Smooth muscle cell (in vitro differentiated cells): ENCODE measurements at regions not wholly inside any gene's neighbourhood (a gene's known extent, or its start where the extent isn't known, plus 50 kb on each side); places are given as distances from the start of the nearest gene placed in this dataset.

ENCODE experiments used
- DNase-seq: peaks from one replicate; lab custom pipeline; 2025; ENCODE audit not compliant: unreplicated experiment; lab: John Stamatoyannopoulos, UW
- H2AFZ ChIP-seq: fragments of 200-600 bp; sonication (generic); 2 replicates; pipeline ENCODE4 v1.6.0; 2016; ENCODE audit warnings: antibody characterized with exemption, low read depth, mild to moderate bottlenecking
- H3F3A ChIP-seq: fragments of 200-600 bp; sonication (generic); 2 replicates; pipeline ENCODE4 v1.6.0; 2017; ENCODE audit warnings: antibody characterized with exemption, low read depth
- H3K27ac ChIP-seq: fragments of 200-600 bp; sonication (generic); 2 replicates; pipeline ENCODE4 v1.5.1; 2016; ENCODE audit warnings: low read depth, mild to moderate bottlenecking
- H3K27me3 ChIP-seq: fragments of 200-600 bp; sonication (generic); 2 replicates; pipeline ENCODE4 v1.6.1; 2016; ENCODE audit warnings: low read depth, mild to moderate bottlenecking
- H3K36me3 ChIP-seq: fragments of 200-600 bp; sonication (generic); 2 replicates; pipeline ENCODE4 v1.5.1; 2016; ENCODE audit warnings: low read depth
- H3K4me1 ChIP-seq: fragments of 200-600 bp; sonication (generic); 2 replicates; pipeline ENCODE4 v1.5.1; 2016; ENCODE audit warnings: low read depth
- H3K4me2 ChIP-seq: fragments of 200-600 bp; sonication (generic); 2 replicates; pipeline ENCODE4 v1.6.0; 2016; ENCODE audit warnings: mild to moderate bottlenecking
- H3K4me3 ChIP-seq: fragments of 200-600 bp; sonication (generic); 2 replicates; pipeline ENCODE4 v1.5.1; 2016; ENCODE audit warnings: mild to moderate bottlenecking
- H3K79me2 ChIP-seq: fragments of 200-600 bp; sonication (generic); 2 replicates; pipeline ENCODE4 v1.6.0; 2016; ENCODE audit warnings: low read depth, mild to moderate bottlenecking
- H3K9ac ChIP-seq: fragments of 200-600 bp; sonication (generic); 2 replicates; pipeline ENCODE4 v1.6.0; 2016; ENCODE audit warnings: low read depth
- H3K9me3 ChIP-seq: fragments of 200-600 bp; sonication (generic); replicated peaks from 2 replicates; pipeline ENCODE4 v1.5.1; 2016; ENCODE audit warnings: low read depth
- H4K20me1 ChIP-seq: fragments of 200-600 bp; sonication (generic); 2 replicates; pipeline ENCODE4 v1.6.0; 2016; ENCODE audit warnings: low read depth
- WGBS: methylation state at CpG from one replicate; pipeline ENCODE4 v1.1.7; 2016; ENCODE audit warnings: low lambda C conversion rate; 5-methylcytosine and 5-hydroxymethylcytosine counted together
- TF ChIP-seq, protein P1 (sequence below): fragments of 200-600 bp; sonication (generic); IDR thresholded peaks from 2 replicates; pipeline ENCODE4 v1.5.1; 2017; ENCODE audit warnings: borderline replicate concordance, mild to moderate bottlenecking, antibody characterized with exemption; ENCODE audit not compliant: insufficient read depth, poor library complexity, severe bottlenecking

DNA sequence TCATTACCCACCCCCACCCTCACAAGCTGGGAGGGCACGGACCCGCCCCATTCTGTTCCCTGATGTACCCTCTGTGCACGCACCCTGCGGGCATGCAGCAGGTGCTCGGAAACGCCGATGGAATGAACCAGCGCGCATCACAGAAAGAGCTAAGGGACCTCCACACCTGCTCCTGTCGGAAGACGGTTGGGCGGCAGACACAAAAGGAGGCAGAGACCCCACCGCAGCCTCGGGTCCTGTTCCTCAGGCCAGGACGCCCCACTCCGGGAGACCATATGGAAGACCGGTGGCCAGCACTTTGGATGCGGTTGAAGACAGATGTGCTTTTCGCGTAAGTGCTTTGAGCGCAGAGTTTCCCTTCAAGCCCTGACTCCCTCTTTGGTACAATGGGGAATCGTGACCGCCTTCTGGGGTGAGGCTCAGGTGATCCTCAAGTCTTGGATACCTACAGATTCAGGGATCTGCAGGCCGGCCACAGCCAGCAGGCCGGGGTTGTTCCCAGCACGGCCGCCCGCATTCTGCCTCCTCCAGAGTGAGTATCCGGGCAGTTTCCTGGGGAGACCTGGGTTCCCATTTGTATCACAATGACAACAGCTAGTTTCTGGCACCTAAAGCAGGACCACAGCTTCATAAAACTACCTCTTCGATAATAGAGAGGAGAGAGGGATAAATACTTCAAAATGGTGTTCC lies 123.1 kb downstream of the FOXL1 start:
- TF ChIP-seq, protein P1, sequence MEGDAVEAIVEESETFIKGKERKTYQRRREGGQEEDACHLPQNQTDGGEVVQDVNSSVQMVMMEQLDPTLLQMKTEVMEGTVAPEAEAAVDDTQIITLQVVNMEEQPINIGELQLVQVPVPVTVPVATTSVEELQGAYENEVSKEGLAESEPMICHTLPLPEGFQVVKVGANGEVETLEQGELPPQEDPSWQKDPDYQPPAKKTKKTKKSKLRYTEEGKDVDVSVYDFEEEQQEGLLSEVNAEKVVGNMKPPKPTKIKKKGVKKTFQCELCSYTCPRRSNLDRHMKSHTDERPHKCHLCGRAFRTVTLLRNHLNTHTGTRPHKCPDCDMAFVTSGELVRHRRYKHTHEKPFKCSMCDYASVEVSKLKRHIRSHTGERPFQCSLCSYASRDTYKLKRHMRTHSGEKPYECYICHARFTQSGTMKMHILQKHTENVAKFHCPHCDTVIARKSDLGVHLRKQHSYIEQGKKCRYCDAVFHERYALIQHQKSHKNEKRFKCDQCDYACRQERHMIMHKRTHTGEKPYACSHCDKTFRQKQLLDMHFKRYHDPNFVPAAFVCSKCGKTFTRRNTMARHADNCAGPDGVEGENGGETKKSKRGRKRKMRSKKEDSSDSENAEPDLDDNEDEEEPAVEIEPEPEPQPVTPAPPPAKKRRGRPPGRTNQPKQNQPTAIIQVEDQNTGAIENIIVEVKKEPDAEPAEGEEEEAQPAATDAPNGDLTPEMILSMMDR: no peak
- H4K20me1 ChIP-seq: no peaks in the 10 kb centered on the region
- no peak for DNase-seq
- H3K36me3 ChIP-seq: no peaks in the 10 kb centered on the region
- no peaks in the 10 kb centered on the region for H3K4me1 ChIP-seq
- H3K79me2 ChIP-seq: no peaks in the 10 kb centered on the region
- no peak overlapping the region for H3K4me2 ChIP-seq
- 96% methylated on average over 30 of the region's 30 CpGs for WGBS
- H3K4me3 ChIP-seq: no peak overlapping the region
- H3K27me3 ChIP-seq: no peaks in the 10 kb centered on the region
- H3K9me3 ChIP-seq: no peaks in the 10 kb centered on the region
- H3F3A ChIP-seq: no peaks in the 10 kb centered on the region
- no peak overlapping the region for H2AFZ ChIP-seq
- no peak overlapping the region for H3K9ac ChIP-seq
- H3K27ac ChIP-seq: no peak overlapping the region

DNA sequence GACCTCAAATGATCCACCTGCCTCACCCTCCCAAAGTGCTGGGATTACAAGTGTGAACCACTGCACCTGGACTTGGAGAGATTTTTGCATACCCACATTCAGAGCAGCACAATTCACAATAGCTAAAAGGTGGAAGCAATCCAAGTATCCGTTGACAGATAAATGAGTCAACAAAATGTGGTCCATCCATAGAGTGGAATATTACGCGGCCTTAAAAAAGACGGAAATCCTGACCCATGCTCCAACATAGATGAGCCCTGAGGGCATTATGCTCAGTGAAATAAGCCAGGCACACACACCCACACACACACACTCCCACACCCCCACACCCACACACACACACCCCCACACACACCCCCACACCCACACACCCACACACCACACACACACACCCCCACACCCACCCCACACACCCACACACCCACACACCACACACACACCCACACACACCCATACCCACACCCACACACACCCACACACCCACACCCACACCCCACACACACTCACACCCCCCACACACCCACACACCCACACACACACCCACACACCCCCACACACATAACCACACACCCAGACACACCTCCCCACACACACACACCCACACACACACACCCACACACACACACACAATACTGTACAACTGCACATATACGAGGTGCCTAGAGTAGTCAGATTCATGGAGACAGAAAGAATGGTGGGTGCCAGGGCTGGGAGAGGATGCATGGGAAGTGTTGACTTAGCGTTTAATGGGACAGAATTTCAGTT lies 124.7 kb downstream of the FOXL1 start:
- Histone ChIP-seq H4K20me1 (no peaks in the 10 kb centered on the region), H3K36me3 (no peaks in the 10 kb centered on the region), H3K4me2 (no peak overlapping the region), H3F3A (no peaks in the 10 kb centered on the region), H3K27ac (no peak overlapping the region), H3K27me3 (no peaks in the 10 kb centered on the region), H3K9me3 (no peaks in the 10 kb centered on the region), H3K4me3 (no peak overlapping the region), H3K4me1 (no peaks in the 10 kb centered on the region), H2AFZ (no peak overlapping the region), H3K9ac (no peak overlapping the region), H3K79me2 (no peaks in the 10 kb centered on the region)
- no peak for DNase-seq
- TF ChIP-seq, protein P1: no peak
- 88% methylated on average over 6 of the region's 6 CpGs for WGBS

DNA sequence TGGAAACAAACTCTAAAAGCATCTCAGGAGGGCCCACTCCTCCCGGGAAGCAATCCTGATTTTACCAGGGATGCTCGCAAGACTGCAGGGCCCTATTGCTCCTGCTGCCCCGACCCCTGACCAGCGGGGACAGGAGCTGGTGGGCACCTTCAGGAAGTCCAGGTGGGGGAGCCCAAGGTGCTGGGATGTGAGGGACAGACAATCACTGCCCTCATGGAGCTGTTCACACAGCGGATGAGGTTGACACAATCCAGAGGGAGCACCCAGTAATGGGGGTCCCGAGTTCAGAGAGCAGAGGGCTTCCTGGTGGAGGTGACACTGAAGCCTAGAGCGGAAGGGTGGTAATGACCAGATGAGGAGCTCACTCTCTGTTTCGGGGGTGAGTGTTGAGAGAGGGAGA lies 126.2 kb downstream of the FOXL1 start:
- no peaks in the 10 kb centered on the region for H3K9me3 ChIP-seq
- no peaks in the 10 kb centered on the region for H4K20me1 ChIP-seq
- 89% methylated on average over 8 of the region's 8 CpGs for whole genome bisulfite sequencing
- H3K4me2 ChIP-seq: no peak overlapping the region
- no peaks in the 10 kb centered on the region for H3K4me1 ChIP-seq
- no peak for DNase-seq
- H3K36me3 ChIP-seq: no peaks in the 10 kb centered on the region
- no peak overlapping the region for H3K27ac ChIP-seq
- H3K27me3 ChIP-seq: no peaks in the 10 kb centered on the region
- H3K79me2 ChIP-seq: no peaks in the 10 kb centered on the region
- H3F3A ChIP-seq: no peaks in the 10 kb centered on the region
- TF ChIP-seq, protein P1: no peak
- H2AFZ ChIP-seq: no peak overlapping the region
- H3K9ac ChIP-seq: no peak overlapping the region
- H3K4me3 ChIP-seq: no peak overlapping the region
